ENCODE measurements at regions not wholly inside any gene's neighbourhood (a gene's known extent, or its start where the extent isn't known, plus 50 kb on each side); places are given as distances from the start of the nearest gene placed in this dataset.

GRCh38 chr1:208967334-208967733 lies 616.2 kb upstream of the CAMK1G start (continued):
- TF ChIP-seq ZNF462 (CRISPR knock-in tag; IDR thresholded peaks at IDR 0.05) (no peak), ZNF331 (CRISPR knock-in tag; IDR thresholded peaks at IDR 0.05; ENCODE audit: low read depth) (no peak), CTCF (conservative IDR thresholded peaks at IDR 0.05; ENCODE audit: low read depth in 2 of 2) (no peak), CREB1 (CRISPR knock-in tag; IDR thresholded peaks at IDR 0.05; ENCODE audit: low read depth) (no peak), ZNF114 (CRISPR knock-in tag; IDR thresholded peaks at IDR 0.05) (no peak), POLR2AphosphoS5 (IDR thresholded peaks at IDR 0.05; ENCODE audit: low read depth) (no peak), JUNB (IDR thresholded peaks at IDR 0.05; ENCODE audit: unreplicated experiment) (no peak), ETS1 (IDR thresholded peaks at IDR 0.05) (no peak)

Data from GM23338 (cell line).